MM.1S (cell line): ENCODE measurements at regions not wholly inside any gene's neighbourhood (a gene's known extent, or its start where the extent isn't known, plus 50 kb on each side); places are given as distances from the start of the nearest gene placed in this dataset.

ENCODE experiments used
- CTCF ChIP-seq: fragments of 300-600 bp; sonication (generic); IDR thresholded peaks from 2 replicates; pipeline ENCODE4 v1.5.1; 2016; ENCODE audit warnings: antibody characterized with exemption, low read length, mixed read lengths
- EZH2 ChIP-seq: fragments of 300-600 bp; sonication (generic); optimal IDR thresholded peaks from 2 replicates; pipeline ENCODE3; 2017; ENCODE audit warnings: low read depth, mild to moderate bottlenecking, antibody characterized with exemption, low read length, mixed read lengths
- EZH2phosphoT487 ChIP-seq: fragments of 300-600 bp; sonication (generic); IDR thresholded peaks from 2 replicates; pipeline ENCODE4 v1.6.1; 2018; ENCODE audit warnings: antibody characterized with exemption, low read length

DNA sequence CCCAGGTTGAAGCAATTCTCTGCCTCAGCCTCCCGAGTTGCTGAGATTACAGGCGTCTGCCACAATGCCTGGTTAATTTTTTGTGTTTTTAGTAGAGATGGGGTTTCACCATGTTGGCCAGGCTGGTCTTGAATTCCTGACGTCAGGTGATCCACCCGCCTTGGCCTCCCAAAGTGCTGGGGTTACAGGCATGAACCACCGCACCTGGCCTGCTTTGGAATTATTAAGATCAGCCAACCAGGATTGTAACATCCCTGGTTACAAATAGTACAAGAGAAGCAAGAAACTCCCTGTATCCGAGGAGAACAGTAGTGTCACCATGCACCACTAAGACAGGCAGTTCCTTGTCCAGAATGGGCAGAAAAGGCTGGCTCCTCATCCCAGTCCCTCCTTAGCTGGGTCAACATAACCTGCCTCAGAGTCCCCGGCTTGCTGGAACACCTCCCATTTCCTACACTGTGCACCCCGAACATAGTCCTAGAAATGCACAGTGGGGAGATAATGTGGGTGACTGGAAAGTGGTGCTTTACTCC lies 77.2 kb upstream of the INCENP start:
- no peak for TF ChIP-seq CTCF
- TF ChIP-seq EZH2, result no peak
- TF ChIP-seq EZH2phosphoT487, result no peak
